ENCODE measurements at regions not wholly inside any gene's neighbourhood (a gene's known extent, or its start where the extent isn't known, plus 50 kb on each side); places are given as distances from the start of the nearest gene placed in this dataset.

DNA sequence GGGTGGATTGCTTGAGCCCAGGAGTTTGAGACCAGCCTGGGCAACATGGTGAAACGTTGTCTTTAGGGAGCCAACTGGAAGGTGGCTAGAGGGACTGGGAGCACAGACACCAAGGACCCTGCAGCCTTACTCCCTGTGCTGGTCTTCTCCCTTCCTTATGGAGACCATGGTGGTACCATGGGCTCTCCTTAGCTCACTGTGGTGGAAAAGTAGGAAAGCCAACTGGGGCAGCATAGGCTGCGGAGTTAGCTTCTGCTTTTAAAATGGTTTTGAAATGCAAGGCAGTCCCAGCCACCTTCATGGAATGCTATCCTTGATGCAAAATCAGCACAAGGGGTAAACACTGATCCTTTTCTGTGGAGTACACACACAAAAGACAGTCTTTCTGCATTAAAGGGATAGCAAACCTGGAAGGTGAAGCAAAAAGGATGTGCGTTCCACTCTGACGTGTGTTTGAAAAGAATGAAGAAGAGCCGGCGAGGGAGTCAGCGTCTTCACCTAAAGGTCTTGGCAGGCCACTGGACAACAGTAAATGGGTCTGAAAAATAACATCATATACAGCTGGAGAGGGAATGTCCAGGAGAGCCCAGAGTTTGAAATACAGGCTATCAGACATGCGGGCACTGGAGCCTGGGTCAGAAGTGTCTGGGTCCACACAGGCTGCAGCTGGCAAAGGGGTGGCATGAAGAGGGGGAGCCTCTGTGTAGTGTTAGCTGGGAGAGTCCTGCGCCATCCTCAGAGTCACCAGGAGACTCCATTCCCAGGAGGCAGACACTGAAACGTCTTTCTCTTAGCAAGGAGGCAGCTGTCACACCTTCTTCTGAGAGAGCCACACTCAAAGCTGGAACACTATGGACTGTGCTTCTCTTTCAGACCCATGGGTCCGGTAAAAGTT is 58.5 kb downstream of the GPR6 start:
- H3K36me3 ChIP-seq, result no peaks in the 10 kb centered on the region
- intact Hi-C loops (cut with DNase I), result loop anchor here in 5 of 10 donors (5.0 to 10.0 kb wide), 2 partner anchors 242 to 509 kb away; no protein-coding TSS in a partner anchor
- no peaks in the 10 kb centered on the region for H3K27me3 ChIP-seq
- ATAC-seq (no peak), DNase-seq (no peak)
- WGBS, 4 donors, result 87 to 90% (median 88%) methylated on average over 11 of the region's 11 CpGs
- H3K27ac ChIP-seq, result no peak overlapping the region
- no peaks in the 10 kb centered on the region for H3K9me3 ChIP-seq
- peaks cover 0 to 14% (median 0%) of the 10 kb centered on the region in 12 donors for H3K4me1 ChIP-seq
- H3K4me3 ChIP-seq, result no peak overlapping the region
- no peak for TF ChIP-seq POLR2A (IDR thresholded peaks at IDR 0.05)
- no peak for TF ChIP-seq CTCF (IDR thresholded peaks at IDR 0.05)

GRCh38 chr6:110037726-110038295 is 59.7 kb downstream of the GPR6 start:
- peaks cover 0 to 14% (median 0%) of the 10 kb centered on the region in 12 donors for H3K4me1 ChIP-seq
- ATAC-seq, result no peak
- 74 to 82% (median 77%) methylated on average over 9 of the region's 9 CpGs for WGBS, 4 donors
- intact Hi-C loops (cut with DNase I), result loop anchor here in 8 of 10 donors (2.0 to 10.0 kb wide), 5 partner anchors 243 to 511 kb away; no protein-coding TSS in a partner anchor
- no peaks in the 10 kb centered on the region for H3K27me3 ChIP-seq
- no peak overlapping the region for H3K27ac ChIP-seq
- no peak overlapping the region for H3K4me3 ChIP-seq
- H3K9me3 ChIP-seq, result no peaks in the 10 kb centered on the region
- TF ChIP-seq POLR2A (IDR thresholded peaks at IDR 0.05), result no peak
- no peak for TF ChIP-seq CTCF (IDR thresholded peaks at IDR 0.05)
- DNase-seq, result no peak
- no peaks in the 10 kb centered on the region for H3K36me3 ChIP-seq

DNA sequence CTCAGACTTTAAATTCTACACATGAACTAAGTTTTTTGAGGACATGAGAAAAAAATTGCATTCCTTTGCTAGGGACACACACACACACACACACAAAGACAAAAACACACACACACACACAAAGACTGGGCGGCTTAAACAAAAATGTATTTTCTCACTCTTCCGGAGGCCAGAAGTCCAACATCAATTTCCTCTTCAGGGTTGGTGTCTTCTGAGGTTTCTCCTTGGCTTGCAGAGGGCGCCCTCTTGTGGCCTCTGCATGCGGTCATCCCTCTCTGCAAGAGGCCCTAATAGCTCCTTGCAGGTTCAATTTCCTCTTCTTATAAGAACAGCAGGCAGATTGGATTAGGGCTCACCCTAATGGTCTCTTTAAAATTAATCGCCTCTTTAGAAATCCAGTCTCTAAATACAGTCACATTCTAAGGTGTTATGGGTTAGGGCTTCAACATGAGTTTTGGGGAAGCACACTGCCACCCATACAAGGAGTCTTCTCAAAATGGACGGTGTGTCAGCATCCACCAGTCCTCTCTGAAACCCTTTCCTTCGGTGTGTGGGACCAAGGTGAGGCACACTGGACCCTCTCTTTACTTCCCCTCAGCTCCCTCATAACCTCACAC is 61.4 kb downstream of the GPR6 start:
- peak overlapping the region in 1 of 12 donors; percentile 59 for H3K27ac ChIP-seq
- DNase-seq, result peak; percentile 75 to 90 (median 82)
- H3K4me3 ChIP-seq, result peak overlapping the region in 10 of 12 donors; percentile 11 to 47 (median 31)
- no peaks in the 10 kb centered on the region for H3K9me3 ChIP-seq
- no peaks in the 10 kb centered on the region for H3K27me3 ChIP-seq
- intact Hi-C loops (cut with DNase I), result loop anchor here (1.0 to 10.0 kb wide), 7 partner anchors 245 to 513 kb away; no protein-coding TSS in a partner anchor
- peaks cover 0 to 11% (median 0%) of the 10 kb centered on the region in 12 donors for H3K4me1 ChIP-seq
- ATAC-seq, result peak; percentile 79 to 94 (median 91)
- no peaks in the 10 kb centered on the region for H3K36me3 ChIP-seq
- 9 to 14% (median 12%) methylated on average over 7 of the region's 7 CpGs for WGBS, 4 donors
- peak; percentile 81 to 95 (median 88) for TF ChIP-seq CTCF (IDR thresholded peaks at IDR 0.05)
- TF ChIP-seq POLR2A (IDR thresholded peaks at IDR 0.05), result no peak
